HG03045 (cell line): ENCODE measurements at regions not wholly inside any gene's neighbourhood (a gene's known extent, or its start where the extent isn't known, plus 50 kb on each side); places are given as distances from the start of the nearest gene placed in this dataset.

ENCODE experiments used
- ATAC-seq: cut with Tn5 transposase; IDR thresholded peaks from one replicate; pipeline ENCODE4 v1.9.1; 2021; ENCODE audit warnings: mild to moderate bottlenecking, moderate library complexity; ENCODE audit not compliant: unreplicated experiment

DNA sequence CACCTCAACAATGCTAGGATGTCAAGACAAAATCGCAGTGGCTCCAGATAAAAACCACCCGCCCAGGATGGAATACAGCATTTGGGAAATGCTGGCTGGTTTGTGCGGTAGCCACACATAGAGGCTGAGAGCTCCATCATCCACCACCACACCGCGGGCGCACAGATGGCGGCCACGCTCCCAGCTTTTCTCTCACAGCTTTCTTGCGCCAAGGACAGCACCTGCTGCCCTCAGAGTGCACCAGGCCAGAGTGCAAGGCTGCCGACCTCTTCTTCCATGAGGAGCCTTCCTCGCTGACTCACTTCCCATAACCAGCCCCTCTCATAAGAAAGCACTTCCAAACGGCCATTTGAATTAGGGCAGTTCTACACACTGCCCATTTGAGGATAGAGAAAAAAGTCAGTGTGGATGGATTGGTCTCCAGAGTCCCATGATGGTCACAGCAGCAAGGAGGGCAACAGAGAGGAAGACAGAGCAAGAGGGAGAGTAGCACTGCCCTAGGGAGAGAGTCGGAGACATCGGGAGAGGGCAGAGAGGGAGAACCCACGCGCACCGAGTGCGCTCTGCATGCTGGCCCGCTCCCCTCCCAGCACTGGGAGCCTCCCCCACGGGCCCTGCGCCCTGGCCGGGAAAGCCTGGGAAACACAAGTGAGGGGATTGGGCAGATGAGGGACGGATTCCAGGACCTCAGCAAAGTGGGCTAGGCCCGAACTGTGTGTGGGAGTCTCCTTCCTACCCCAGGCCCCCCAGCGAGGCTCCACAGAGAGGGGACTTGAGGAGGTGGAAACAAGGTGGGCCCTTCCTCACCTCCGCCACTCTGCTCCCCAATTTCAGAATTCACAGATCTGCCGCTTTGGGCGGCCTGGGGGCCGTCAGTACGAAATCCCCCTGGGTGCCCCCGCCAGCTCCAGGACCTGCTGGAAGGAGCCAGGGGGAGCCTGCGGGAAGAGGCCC lies 156.9 kb downstream of the USP12 start:
- ATAC-seq = no peak

- ATAC-seq = no peak
These were observed 159.0 kb downstream of the USP12 start for GRCh38 chr13:27012482-27013197.

- ATAC-seq = no peak
These were observed 159.9 kb downstream of the USP12 start for GRCh38 chr13:27011661-27012060.

- ATAC-seq = no peak
These were observed 162.9 kb downstream of the USP12 start for GRCh38 chr13:27008733-27009132.

- no peak for ATAC-seq
These were observed 164.4 kb downstream of the USP12 start for GRCh38 chr13:27007166-27007565.

- no peak for ATAC-seq
These were observed 165.0 kb downstream of the USP12 start for GRCh38 chr13:27006519-27007161.

- no peak for ATAC-seq
These were observed 165.6 kb downstream of the USP12 start for GRCh38 chr13:27005976-27006518.

GRCh38 chr13:27005556-27005955 lies 166.1 kb downstream of the USP12 start:
- ATAC-seq = no peak

GRCh38 chr13:27004866-27005265 lies 166.7 kb downstream of the USP12 start:
- ATAC-seq = no peak

DNA sequence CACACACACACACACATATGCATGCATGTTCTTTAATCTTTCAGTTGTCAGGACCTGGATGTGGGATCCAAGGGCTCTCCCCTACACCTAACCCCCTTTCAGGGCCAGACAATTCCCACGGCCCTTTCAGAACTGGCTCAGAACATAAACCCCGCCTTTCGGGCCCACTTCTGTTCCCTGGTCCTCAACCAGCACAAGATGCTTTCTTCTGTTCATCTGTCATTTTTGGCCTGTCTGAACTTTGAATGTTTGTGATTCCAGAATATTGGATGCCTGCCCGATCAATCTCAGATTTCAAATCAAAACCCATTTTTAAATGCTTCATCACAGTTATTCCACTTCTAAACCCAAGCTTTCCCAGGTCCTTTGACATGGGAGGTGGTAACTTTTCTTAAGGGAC lies 167.3 kb downstream of the USP12 start:
- ATAC-seq = no peak

DNA sequence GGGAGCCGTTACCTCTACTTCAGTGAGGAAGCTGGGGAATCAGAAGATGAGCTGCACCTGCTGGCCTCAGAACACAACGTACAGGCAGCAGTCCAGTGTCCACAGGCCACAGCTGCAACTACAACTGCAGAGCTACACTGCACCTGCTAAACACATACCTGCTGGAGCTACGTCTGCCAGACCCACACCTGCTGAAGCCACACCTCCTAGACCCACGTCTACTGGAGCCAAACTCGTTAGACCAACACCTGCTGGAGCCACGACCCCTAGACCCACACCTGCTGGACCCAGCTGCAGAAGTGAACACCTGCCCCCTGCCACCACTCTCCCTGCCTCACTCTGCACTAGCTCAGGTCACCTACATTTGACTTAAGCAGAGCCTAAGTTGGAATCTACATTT lies 169.9 kb downstream of the USP12 start:
- no peak for ATAC-seq

DNA sequence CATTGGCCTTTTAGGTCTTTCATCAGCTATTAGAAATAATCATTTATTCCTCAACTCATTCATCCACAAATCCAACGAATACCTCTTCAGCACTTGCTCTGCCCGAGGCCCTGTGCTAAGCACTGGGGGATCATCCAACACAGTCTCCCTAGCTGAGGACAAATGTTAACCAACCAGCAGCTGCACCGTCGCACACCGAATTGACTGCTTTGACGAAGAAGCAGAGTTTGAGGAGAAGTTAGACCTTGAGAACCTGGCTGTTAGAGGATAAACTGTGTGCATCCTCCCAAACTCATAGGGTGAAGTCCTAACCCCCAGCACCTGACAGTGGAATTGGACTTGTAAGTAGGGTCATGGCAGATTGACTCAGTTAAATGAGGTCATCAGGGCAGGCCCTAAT lies 170.9 kb downstream of the USP12 start:
- ATAC-seq = no peak

DNA sequence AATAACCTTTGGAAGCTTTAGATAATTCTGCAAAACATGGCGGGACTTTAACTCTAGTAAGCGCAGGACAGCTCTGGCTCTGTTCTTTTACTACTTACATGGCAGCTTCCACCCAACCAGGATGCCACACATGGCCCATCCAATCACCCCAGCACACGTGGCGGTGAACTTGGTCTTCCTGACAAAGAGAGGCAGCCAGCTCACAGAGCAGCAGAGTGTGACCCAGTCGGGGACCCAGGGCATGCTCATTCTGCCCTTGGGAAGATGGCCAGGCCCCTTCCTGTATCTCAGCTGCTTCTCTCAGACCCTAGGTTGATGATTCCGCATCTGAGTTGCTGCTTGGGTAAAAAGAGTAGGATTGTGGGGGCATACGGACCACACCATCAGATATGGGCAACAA lies 172.1 kb downstream of the USP12 start:
- no peak for ATAC-seq

DNA sequence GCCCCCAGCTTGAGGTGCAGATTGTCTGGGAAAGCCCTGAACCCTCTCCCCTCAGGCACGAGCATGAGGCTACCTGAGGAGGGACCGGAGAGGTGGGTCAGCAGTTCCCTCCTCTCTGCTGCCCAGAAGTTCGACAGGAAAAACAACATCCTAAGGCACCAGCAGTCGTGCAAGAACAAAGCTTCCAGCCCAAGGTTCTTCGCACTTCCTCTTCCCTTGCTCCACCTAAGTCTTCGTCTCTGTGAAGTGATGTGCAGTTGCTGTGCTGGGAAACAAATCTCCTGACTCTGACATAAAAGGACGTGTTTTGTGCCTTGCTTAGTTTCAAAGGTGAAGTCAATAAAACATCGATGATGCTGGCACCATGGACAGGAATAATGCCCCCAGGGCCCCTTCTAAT lies 173.3 kb downstream of the USP12 start:
- ATAC-seq = no peak

DNA sequence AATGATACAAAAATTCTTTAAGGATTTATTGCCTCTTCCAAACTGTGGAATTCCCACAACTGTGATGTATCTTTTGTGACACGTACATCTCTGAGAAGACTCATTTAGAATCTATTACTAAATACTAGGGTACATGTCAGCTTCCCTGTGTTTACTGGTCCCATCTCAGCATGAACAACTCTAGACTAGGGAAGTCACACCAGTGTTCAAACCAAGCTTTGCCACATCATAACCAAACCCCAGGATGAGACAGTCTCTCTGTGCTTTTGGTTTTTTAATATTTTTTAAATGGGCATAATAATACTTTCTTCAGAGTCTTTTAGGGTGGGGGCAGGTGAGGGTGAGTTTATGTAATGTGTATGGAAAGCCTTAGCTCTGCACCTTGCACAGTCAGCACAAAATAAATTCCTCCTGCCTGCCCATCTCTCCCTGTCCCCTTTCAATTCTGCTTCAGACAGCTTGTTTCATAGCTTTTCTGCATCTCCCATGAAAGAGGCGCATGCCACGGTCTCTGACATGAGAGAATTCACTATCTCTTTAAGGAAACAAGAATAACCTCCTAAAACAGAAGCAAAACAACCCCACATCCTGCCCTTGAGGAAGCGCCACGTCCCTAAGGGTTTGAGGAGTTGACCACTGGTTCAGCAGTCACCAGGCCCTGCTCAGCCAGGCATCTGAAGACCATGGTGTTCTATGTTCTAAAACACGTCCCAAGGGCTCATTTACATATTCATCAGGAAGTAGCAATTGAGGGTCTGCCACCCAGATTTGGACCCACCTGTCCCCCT lies 174.5 kb downstream of the USP12 start:
- peak; percentile 80 for ATAC-seq

DNA sequence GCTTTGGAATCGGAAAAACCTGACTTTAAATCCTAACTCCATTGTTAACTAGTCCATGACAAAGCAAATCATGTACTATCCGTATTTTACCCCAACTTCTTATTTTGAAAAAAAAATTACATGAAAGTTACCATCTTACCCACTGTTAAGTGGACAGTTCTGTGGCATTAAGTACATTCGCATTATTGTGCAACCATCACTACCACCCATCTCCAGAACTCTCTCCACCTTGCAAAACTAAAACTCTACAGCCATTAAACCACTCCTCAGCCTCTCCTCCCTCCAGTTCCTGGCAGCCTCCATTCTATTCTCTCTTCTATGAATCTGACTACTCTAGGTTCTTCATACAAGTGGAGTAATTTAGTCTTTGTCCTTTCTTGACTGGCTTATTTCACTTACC lies 176.5 kb downstream of the USP12 start:
- ATAC-seq = no peak

DNA sequence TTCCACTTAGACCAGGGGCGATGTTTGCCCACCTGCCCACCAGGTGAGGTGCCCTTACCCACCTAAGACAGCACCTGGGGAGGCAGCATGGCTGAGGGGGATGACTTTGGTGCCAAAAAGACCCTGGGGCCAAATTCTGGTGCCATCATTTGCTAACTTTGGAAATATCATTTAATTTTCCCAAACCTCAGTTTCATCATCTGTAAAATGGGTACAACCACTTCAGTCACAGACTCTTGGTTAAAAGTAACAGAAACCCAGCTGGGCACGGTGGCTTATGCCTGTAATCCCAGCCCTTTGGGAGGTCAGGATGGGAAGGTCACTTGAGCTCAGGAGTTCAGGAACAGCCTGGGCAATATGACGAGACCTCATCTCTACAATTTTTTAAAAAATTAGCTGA lies 177.8 kb downstream of the USP12 start:
- ATAC-seq = no peak

DNA sequence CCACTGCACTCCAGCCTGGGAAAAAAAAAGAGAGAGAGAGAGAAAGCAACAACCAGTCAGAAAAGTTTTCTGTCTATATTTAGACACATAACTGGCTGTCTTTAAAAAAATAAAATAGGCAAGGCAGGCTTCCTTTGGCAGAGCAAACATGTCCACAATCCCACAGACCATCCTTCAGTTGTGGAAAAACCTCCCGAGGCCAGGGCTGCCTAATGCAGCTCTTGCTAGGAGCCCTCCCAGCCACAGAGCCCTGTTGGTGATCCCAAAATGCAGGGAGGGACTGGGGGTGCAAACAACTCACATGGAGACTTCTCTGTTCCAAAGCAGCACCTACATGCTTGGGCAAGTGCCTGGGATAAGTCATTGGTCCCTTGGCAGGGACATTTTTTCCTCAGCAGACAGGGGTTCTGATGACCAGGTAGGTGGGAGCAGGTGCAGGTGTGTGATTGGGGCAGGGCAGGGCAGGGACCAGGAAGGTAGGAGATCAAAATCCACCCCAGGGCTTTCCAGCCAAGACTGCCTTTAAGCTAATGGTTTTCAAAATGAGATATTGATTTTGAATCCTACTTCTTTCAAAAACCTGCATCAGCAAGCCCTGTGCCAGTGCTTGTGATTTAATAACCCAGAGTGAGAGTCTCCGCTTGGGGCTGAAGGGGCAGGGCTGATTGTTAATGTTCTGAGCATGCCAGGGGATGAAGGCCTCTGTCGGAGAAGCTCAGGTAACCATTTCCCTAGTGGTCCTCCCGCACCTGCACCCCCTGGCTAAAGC lies 178.5 kb downstream of the USP12 start:
- no peak for ATAC-seq

DNA sequence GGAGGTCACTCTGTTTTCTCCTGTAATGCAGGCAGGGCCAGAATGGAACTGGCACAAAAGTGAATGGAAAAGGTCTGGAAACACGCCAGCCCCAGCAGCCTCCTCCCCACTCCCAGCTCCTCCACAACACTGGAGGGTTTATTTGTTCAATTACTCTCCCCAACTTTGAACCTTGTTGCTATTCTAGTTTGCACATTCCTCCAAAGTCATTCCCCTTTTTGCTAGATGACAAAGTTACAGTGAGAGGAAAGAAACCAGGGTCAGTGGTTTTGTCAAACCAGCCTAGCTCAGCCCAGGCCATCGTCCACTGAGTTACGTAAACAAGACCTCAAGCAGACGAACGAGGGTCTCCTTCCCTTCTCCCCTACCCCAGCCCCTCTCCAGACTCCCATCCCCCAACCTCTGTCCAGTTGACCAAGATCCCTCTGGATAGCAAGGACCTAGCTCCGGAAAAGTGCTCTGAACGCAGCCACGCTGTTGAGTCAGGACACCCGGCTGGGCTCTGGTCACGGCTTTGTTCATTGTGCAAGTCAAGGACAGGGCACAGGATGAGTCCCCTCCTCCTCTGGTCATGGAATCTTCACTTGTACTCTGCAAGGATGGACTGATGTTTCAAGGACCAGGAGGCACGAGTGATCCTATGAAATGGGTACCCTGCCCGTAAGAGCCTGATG lies 180.0 kb downstream of the USP12 start:
- no peak for ATAC-seq
